Peyer's patch (tissue), 4 donors: ENCODE measurements at regions not wholly inside any gene's neighbourhood (a gene's known extent, or its start where the extent isn't known, plus 50 kb on each side); places are given as distances from the start of the nearest gene placed in this dataset.

Experiments used
- CTCF ChIP-seq, 6 experiments: fragments of 450-650 bp in 4 of 6; fragments of 200-600 bp in 2 of 6; sonication (generic) in 1 of 6; IDR thresholded peaks; one replicate each; pipeline ENCODE4 v1.5.1; 2017 to 2019; ENCODE audit warnings: antibody characterized with exemption in 6 of 6, mild to moderate bottlenecking in 3 of 6, moderate library complexity in 1 of 6
- POLR2A ChIP-seq, 2 donors: fragments of 450-650 bp; IDR thresholded peaks; one replicate each; pipeline ENCODE4 v1.5.1; 2017; ENCODE audit warnings: antibody characterized with exemption in 2 of 2, mild to moderate bottlenecking in 2 of 2, moderate library complexity in 2 of 2

DNA sequence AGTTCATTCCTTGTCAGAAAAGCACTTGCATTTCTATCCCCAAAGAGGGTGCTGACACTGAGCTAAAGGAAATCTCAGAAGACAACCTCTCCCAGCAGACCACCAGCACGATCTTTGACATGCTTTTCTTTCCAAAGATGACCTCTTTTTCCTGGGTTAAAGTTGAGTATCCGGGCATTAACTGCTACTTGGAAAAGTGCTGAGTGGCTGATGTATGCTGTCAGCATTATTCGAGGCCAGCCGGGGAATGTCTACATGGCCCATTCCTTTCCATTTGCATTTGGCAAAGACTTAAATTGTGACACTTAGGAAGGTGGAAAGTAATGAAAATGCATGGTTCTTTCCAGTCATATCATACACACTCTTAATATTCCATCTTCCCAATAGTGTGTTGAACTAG lies 90.6 kb upstream of the SKAP2 start:
- TF ChIP-seq CTCF (IDR thresholded peaks at IDR 0.05) (no peak), POLR2A (IDR thresholded peaks at IDR 0.05) (no peak)
